Panc1 (cell line): ENCODE measurements at regions not wholly inside any gene's neighbourhood (a gene's known extent, or its start where the extent isn't known, plus 50 kb on each side); places are given as distances from the start of the nearest gene placed in this dataset.

ENCODE experiments used
- POLR2AphosphoS5 ChIP-seq: IDR thresholded peaks from 2 replicates; pipeline ENCODE4 v1.6.1; 2012; ENCODE audit warnings: mild to moderate bottlenecking, low read depth, low read length, moderate library complexity
- TF ChIP-seq, protein P1 (sequence below), 2 experiments: IDR thresholded peaks; 2 replicates each; pipeline ENCODE4 v1.6.1; 2011 to 2012; ENCODE audit warnings: low read depth in 2 of 2, control low read depth in 1 of 2, low read length in 1 of 2, mild to moderate bottlenecking in 1 of 2, moderate library complexity in 1 of 2; ENCODE audit not compliant: insufficient read depth in 1 of 2
- TF ChIP-seq, protein P2 (sequence below): fragments of 450-650 bp; IDR thresholded peaks from 2 replicates; pipeline ENCODE4 v1.5.1; 2017; ENCODE audit warnings: mild to moderate bottlenecking

DNA sequence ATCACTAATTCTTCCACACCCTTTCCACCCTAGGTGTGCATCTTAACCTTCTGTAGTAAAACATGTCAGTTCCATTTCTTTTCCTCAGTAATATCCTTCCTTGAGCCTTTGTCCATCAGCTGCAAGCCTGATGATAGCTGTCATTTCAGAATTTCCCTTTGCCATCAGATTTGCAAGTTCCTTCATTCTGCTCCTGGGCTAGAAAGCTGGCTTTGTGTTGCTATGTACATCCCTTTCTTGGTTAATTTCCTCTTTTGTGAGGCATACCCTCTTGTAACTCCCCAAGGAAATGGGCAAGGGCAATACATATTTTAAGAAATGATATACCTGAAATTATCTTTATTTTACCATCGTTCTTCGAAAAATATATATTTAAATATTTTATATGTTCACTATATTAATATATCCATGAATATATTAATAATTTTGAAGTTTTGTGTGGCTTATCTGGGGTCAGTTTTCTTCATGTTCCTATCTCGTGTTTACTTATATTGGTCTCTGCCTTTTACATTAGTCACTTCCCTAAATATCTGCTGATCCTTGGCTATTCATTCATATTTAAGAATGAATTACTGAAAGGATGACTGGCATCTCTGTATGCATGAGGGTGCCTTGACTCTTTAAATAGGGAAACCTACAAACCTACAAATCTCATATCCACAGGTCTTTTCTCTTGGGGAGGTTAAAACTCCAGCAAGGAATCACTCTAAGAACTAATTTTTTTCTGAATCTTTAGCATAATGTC, 143.8 kb downstream of the ZNF22 start:
- TF ChIP-seq, protein P1, sequence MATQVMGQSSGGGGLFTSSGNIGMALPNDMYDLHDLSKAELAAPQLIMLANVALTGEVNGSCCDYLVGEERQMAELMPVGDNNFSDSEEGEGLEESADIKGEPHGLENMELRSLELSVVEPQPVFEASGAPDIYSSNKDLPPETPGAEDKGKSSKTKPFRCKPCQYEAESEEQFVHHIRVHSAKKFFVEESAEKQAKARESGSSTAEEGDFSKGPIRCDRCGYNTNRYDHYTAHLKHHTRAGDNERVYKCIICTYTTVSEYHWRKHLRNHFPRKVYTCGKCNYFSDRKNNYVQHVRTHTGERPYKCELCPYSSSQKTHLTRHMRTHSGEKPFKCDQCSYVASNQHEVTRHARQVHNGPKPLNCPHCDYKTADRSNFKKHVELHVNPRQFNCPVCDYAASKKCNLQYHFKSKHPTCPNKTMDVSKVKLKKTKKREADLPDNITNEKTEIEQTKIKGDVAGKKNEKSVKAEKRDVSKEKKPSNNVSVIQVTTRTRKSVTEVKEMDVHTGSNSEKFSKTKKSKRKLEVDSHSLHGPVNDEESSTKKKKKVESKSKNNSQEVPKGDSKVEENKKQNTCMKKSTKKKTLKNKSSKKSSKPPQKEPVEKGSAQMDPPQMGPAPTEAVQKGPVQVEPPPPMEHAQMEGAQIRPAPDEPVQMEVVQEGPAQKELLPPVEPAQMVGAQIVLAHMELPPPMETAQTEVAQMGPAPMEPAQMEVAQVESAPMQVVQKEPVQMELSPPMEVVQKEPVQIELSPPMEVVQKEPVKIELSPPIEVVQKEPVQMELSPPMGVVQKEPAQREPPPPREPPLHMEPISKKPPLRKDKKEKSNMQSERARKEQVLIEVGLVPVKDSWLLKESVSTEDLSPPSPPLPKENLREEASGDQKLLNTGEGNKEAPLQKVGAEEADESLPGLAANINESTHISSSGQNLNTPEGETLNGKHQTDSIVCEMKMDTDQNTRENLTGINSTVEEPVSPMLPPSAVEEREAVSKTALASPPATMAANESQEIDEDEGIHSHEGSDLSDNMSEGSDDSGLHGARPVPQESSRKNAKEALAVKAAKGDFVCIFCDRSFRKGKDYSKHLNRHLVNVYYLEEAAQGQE (IDR thresholded peaks at IDR 0.05; ENCODE audit: insufficient read depth in 1 of 2, low read depth in 2 of 2, low read length in 1 of 2): no peak
- TF ChIP-seq, protein P2, sequence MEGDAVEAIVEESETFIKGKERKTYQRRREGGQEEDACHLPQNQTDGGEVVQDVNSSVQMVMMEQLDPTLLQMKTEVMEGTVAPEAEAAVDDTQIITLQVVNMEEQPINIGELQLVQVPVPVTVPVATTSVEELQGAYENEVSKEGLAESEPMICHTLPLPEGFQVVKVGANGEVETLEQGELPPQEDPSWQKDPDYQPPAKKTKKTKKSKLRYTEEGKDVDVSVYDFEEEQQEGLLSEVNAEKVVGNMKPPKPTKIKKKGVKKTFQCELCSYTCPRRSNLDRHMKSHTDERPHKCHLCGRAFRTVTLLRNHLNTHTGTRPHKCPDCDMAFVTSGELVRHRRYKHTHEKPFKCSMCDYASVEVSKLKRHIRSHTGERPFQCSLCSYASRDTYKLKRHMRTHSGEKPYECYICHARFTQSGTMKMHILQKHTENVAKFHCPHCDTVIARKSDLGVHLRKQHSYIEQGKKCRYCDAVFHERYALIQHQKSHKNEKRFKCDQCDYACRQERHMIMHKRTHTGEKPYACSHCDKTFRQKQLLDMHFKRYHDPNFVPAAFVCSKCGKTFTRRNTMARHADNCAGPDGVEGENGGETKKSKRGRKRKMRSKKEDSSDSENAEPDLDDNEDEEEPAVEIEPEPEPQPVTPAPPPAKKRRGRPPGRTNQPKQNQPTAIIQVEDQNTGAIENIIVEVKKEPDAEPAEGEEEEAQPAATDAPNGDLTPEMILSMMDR: no peak
- TF ChIP-seq POLR2AphosphoS5: no peak
